Mesenchymal stem cell (in vitro differentiated cells and primary cell): ENCODE measurements at regions not wholly inside any gene's neighbourhood (a gene's known extent, or its start where the extent isn't known, plus 50 kb on each side); places are given as distances from the start of the nearest gene placed in this dataset.

Experiments used
- DNase-seq: peaks from one replicate; pipeline ENCODE4 v3.0.0-alpha.2; 2013
- H2AFZ ChIP-seq: one replicate; pipeline ENCODE4 v1.6.1; 2013; ENCODE audit warnings: low read depth, mild to moderate bottlenecking, control low read depth, inconsistent platforms, low read length, moderate library complexity
- H2AK5ac ChIP-seq: 2 replicates; pipeline ENCODE4 v1.6.1; 2013; ENCODE audit warnings: low read length, moderate library complexity, mild to moderate bottlenecking, inconsistent platforms; ENCODE audit not compliant: severe bottlenecking
- H2BK120ac ChIP-seq: one replicate; pipeline ENCODE4 v1.6.1; 2013; ENCODE audit warnings: low read depth, mild to moderate bottlenecking, inconsistent platforms, low read length, moderate library complexity
- H2BK12ac ChIP-seq, 2 experiments: one replicate each; pipeline ENCODE4 v1.6.1; 2013; ENCODE audit warnings: inconsistent platforms in 2 of 2, low read length in 2 of 2, mild to moderate bottlenecking in 2 of 2, moderate library complexity in 2 of 2, control low read depth in 1 of 2
- H2BK15ac ChIP-seq: one replicate; pipeline ENCODE4 v1.6.1; 2013; ENCODE audit warnings: mild to moderate bottlenecking, low read depth, inconsistent platforms; ENCODE audit not compliant: poor library complexity, severe bottlenecking
- H2BK5ac ChIP-seq: 2 replicates; pipeline ENCODE4 v1.6.1; 2013; ENCODE audit warnings: low read depth, mild to moderate bottlenecking, low read length, control low read depth, inconsistent platforms; ENCODE audit not compliant: poor library complexity, severe bottlenecking
- H3K14ac ChIP-seq, 2 experiments: one replicate each; pipeline ENCODE4 v1.6.1; 2013; ENCODE audit warnings: inconsistent platforms in 2 of 2, low read length in 2 of 2, control low read depth in 1 of 2, mild to moderate bottlenecking in 1 of 2, moderate library complexity in 1 of 2
- H3K18ac ChIP-seq, 2 experiments: one replicate each; pipeline ENCODE4 v1.6.1; 2013; ENCODE audit warnings: inconsistent platforms in 2 of 2, low read length in 2 of 2, control low read depth in 1 of 2, low read depth in 1 of 2, mild to moderate bottlenecking in 1 of 2
- H3K23ac ChIP-seq, 2 experiments: one replicate each; pipeline ENCODE4 v1.6.1; 2013; ENCODE audit warnings: inconsistent platforms in 2 of 2, low read length in 2 of 2, mild to moderate bottlenecking in 2 of 2, moderate library complexity in 2 of 2, control low read depth in 1 of 2
- H3K27ac ChIP-seq: 2 replicates; pipeline ENCODE4 v1.5.1; 2013; ENCODE audit warnings: mild to moderate bottlenecking, moderate library complexity, low read length, control low read depth, inconsistent platforms; ENCODE audit not compliant: poor library complexity, severe bottlenecking
- H3K27me3 ChIP-seq, 2 experiments: 2 replicates each; pipeline versions ENCODE4 v1.6.1 to v1.7.0; 2013; ENCODE audit warnings: low read length in 2 of 2, mild to moderate bottlenecking in 2 of 2, moderate library complexity in 2 of 2, control low read depth in 1 of 2, inconsistent platforms in 1 of 2; ENCODE audit not compliant: control insufficient read depth in 1 of 2, insufficient read depth in 1 of 2
- H3K36me3 ChIP-seq, 2 experiments: 2 replicates each; pipeline versions ENCODE4 v1.6.1 to v1.7.0; 2013; ENCODE audit warnings: low read length in 2 of 2, control low read depth in 1 of 2, inconsistent platforms in 1 of 2, low read depth in 1 of 2, mild to moderate bottlenecking in 1 of 2; ENCODE audit not compliant: insufficient read depth in 2 of 2, control insufficient read depth in 1 of 2
- H3K4ac ChIP-seq, 2 experiments: one replicate each; pipeline ENCODE4 v1.6.1; 2013; ENCODE audit warnings: inconsistent platforms in 2 of 2, low read length in 2 of 2, mild to moderate bottlenecking in 2 of 2, moderate library complexity in 2 of 2, control low read depth in 1 of 2, low read depth in 1 of 2
- H3K4me1 ChIP-seq: 2 replicates; pipeline ENCODE4 v1.6.1; 2013; ENCODE audit warnings: low read depth, low read length, control low read depth; ENCODE audit not compliant: control insufficient read depth, insufficient read depth
- H3K4me2 ChIP-seq: 2 replicates; pipeline ENCODE4 v1.6.1; 2013; ENCODE audit warnings: low read length, mild to moderate bottlenecking, inconsistent platforms; ENCODE audit not compliant: poor library complexity, severe bottlenecking
- H3K4me3 ChIP-seq, 2 experiments: 2 replicates each; pipeline versions ENCODE4 v1.5.1 to v1.7.0; 2013; ENCODE audit warnings: low read length in 2 of 2, mild to moderate bottlenecking in 2 of 2, control low read depth in 1 of 2, low read depth in 1 of 2; ENCODE audit not compliant: insufficient read depth in 1 of 2
- H3K79me1 ChIP-seq: replicated peaks from 2 replicates; pipeline ENCODE4 v1.6.1; 2013; ENCODE audit warnings: mild to moderate bottlenecking, control low read depth, low read length, inconsistent platforms; ENCODE audit not compliant: poor library complexity, severe bottlenecking
- H3K9ac ChIP-seq: 2 replicates; pipeline ENCODE4 v1.7.0; 2013; ENCODE audit warnings: mild to moderate bottlenecking, low read length, moderate library complexity
- H3K9me3 ChIP-seq: 2 replicates; pipeline ENCODE4 v1.7.0; 2013; ENCODE audit warnings: mild to moderate bottlenecking, low read length; ENCODE audit not compliant: control insufficient read depth
- H4K8ac ChIP-seq: one replicate; pipeline ENCODE4 v1.6.1; 2013; ENCODE audit warnings: inconsistent platforms, mild to moderate bottlenecking, low read length, moderate library complexity
- H4K91ac ChIP-seq: one replicate; pipeline ENCODE4 v1.6.1; 2013; ENCODE audit warnings: mild to moderate bottlenecking, low read length, inconsistent platforms
- WGBS: methylation state at CpG from one replicate; pipeline ENCODE4 v1.1.7; 2013; ENCODE audit warnings: mixed read lengths; 5-methylcytosine and 5-hydroxymethylcytosine counted together

GRCh38 chr11:112570333-112570732 lies 309.7 kb upstream of the PLET1 start:
- Histone ChIP-seq H3K36me3 (no peaks in the 10 kb centered on the region), H2BK12ac (no peak overlapping the region), H3K9me3 (no peaks in the 10 kb centered on the region), H4K8ac (no peak overlapping the region), H2BK5ac (no peak overlapping the region), H3K4ac (no peak overlapping the region), H2AK5ac (no peak overlapping the region), H3K4me2 (no peak overlapping the region), H4K91ac (no peak overlapping the region), H3K27ac (no peak overlapping the region), H3K9ac (no peak overlapping the region), H3K23ac (no peak overlapping the region), H3K4me3 (no peak overlapping the region), H3K79me1 (no peaks in the 10 kb centered on the region), H3K4me1 (no peaks in the 10 kb centered on the region), H3K27me3 (no peaks in the 10 kb centered on the region), H3K14ac (no peak overlapping the region), H3K18ac (no peak overlapping the region), H2AFZ (no peak overlapping the region), H2BK120ac (no peak overlapping the region), H2BK15ac (no peak overlapping the region)
- WGBS = 87% methylated on average over 6 of the region's 6 CpGs
- DNase-seq = no peak

GRCh38 chr11:112579282-112579681 lies 318.6 kb upstream of the PLET1 start:
- Histone ChIP-seq H3K4me1 (no peaks in the 10 kb centered on the region), H4K8ac (no peak overlapping the region), H2BK5ac (no peak overlapping the region), H3K23ac (no peak overlapping the region), H3K27ac (no peak overlapping the region), H3K79me1 (no peaks in the 10 kb centered on the region), H2BK12ac (no peak overlapping the region), H3K4ac (no peak overlapping the region), H3K9me3 (no peaks in the 10 kb centered on the region), H3K14ac (no peak overlapping the region), H3K36me3 (no peaks in the 10 kb centered on the region), H3K9ac (no peak overlapping the region), H4K91ac (no peak overlapping the region), H3K27me3 (peaks cover 0 to 3% of the 10 kb centered on the region in 2 experiments), H3K4me3 (no peak overlapping the region), H2BK15ac (no peak overlapping the region), H2AK5ac (no peak overlapping the region), H3K18ac (no peak overlapping the region), H2AFZ (no peak overlapping the region), H3K4me2 (no peak overlapping the region), H2BK120ac (no peak overlapping the region)
- WGBS = 71% methylated on average over 3 of the region's 3 CpGs
- DNase-seq = no peak

- Histone ChIP-seq H4K91ac (no peak overlapping the region), H3K18ac (no peak overlapping the region), H3K23ac (no peak overlapping the region), H3K4ac (no peak overlapping the region), H2BK120ac (no peak overlapping the region), H3K9me3 (no peaks in the 10 kb centered on the region), H2AFZ (no peak overlapping the region), H2BK15ac (no peak overlapping the region), H2BK12ac (no peak overlapping the region), H2BK5ac (no peak overlapping the region), H3K4me2 (no peak overlapping the region), H3K4me3 (no peak overlapping the region), H3K9ac (no peak overlapping the region), H3K36me3 (no peaks in the 10 kb centered on the region), H4K8ac (no peak overlapping the region), H2AK5ac (no peak overlapping the region), H3K27me3 (peaks cover 3 to 13% of the 10 kb centered on the region in 2 experiments), H3K14ac (no peak overlapping the region), H3K4me1 (no peaks in the 10 kb centered on the region), H3K27ac (no peak overlapping the region), H3K79me1 (no peaks in the 10 kb centered on the region)
- no peak for DNase-seq
These were observed 320.2 kb upstream of the PLET1 start for GRCh38 chr11:112580864-112581263.

DNA sequence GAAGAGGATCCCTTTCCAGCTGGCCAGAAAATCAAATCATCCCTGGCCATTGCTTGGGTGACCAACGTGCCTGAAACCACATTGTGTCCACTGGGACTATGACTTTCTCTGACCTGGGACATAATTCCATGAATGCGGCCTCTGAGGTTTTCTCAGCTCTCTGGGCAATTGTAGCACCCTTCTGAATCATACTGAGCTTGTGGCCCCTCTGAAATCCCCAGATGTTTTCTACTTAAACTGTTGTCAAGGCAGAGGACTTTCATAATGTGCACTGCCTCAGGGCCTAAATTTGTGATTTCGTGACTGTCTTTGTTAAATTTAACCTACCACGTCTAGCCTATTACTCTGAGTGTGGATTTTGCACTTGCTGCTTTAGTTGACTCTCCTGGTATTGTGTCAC lies 321.1 kb upstream of the PLET1 start:
- no peak overlapping the region for H3K14ac ChIP-seq
- H3K9me3 ChIP-seq = no peaks in the 10 kb centered on the region
- H3K27me3 ChIP-seq = peaks cover 3 to 13% of the 10 kb centered on the region in 2 experiments
- no peaks in the 10 kb centered on the region for H3K79me1 ChIP-seq
- H3K23ac ChIP-seq = no peak overlapping the region
- no peak overlapping the region for H3K9ac ChIP-seq
- no peak overlapping the region for H3K4me3 ChIP-seq
- no peak overlapping the region for H2BK15ac ChIP-seq
- H3K27ac ChIP-seq = no peak overlapping the region
- H2BK12ac ChIP-seq = no peak overlapping the region
- no peak overlapping the region for H3K4ac ChIP-seq
- H2AK5ac ChIP-seq = no peak overlapping the region
- no peak overlapping the region for H2BK5ac ChIP-seq
- no peaks in the 10 kb centered on the region for H3K36me3 ChIP-seq
- H2BK120ac ChIP-seq = no peak overlapping the region
- DNase-seq = no peak
- no peak overlapping the region for H2AFZ ChIP-seq
- no peak overlapping the region for H3K18ac ChIP-seq
- no peak overlapping the region for H4K91ac ChIP-seq
- WGBS = 79% methylated on average over 4 of the region's 4 CpGs
- no peaks in the 10 kb centered on the region for H3K4me1 ChIP-seq
- H4K8ac ChIP-seq = no peak overlapping the region
- H3K4me2 ChIP-seq = no peak overlapping the region
